HG03103 (cell line): ENCODE measurements at regions not wholly inside any gene's neighbourhood (a gene's known extent, or its start where the extent isn't known, plus 50 kb on each side); places are given as distances from the start of the nearest gene placed in this dataset.
"Not testable (repeated sequence)": the region's sequence is repeated elsewhere in the genome, so short reads cannot be mapped to it uniquely, and the experiment has no call there.

Experiments used
- ATAC-seq: cut with Tn5 transposase; IDR thresholded peaks from one replicate; pipeline ENCODE4 v1.9.1; 2021; ENCODE audit warnings: low read depth; ENCODE audit not compliant: unreplicated experiment

- ATAC-seq = no peak
Observed at GRCh38 chr21:39006571-39007311, 176.5 kb downstream of the PSMG1 start.

- no peak for ATAC-seq
Observed at GRCh38 chr21:39005502-39005787, 177.8 kb downstream of the PSMG1 start.

- no peak for ATAC-seq
Observed at GRCh38 chr21:39004634-39005501, 178.4 kb downstream of the PSMG1 start.

GRCh38 chr21:39003982-39004633 is 179.1 kb downstream of the PSMG1 start:
- no peak for ATAC-seq

GRCh38 chr21:39001341-39001740 is 181.9 kb downstream of the PSMG1 start:
- no peak for ATAC-seq

- ATAC-seq = no peak
Observed at GRCh38 chr21:39000496-39000895, 182.8 kb downstream of the PSMG1 start.

GRCh38 chr21:38999161-38999560 is 184.1 kb downstream of the PSMG1 start:
- no peak for ATAC-seq

- not testable (repeated sequence) for ATAC-seq
Observed at GRCh38 chr21:38998281-38998680, 185.0 kb downstream of the PSMG1 start.

GRCh38 chr21:38997843-38998175 is 185.4 kb downstream of the PSMG1 start:
- ATAC-seq = not testable (repeated sequence)

- no peak for ATAC-seq
Observed at GRCh38 chr21:38997051-38997842, 186.0 kb downstream of the PSMG1 start.

- no peak for ATAC-seq
Observed at GRCh38 chr21:38996355-38996754, 186.9 kb downstream of the PSMG1 start.

- no peak for ATAC-seq
Observed at GRCh38 chr21:38995731-38996130, 187.5 kb downstream of the PSMG1 start.

GRCh38 chr21:38995071-38995669 is 188.1 kb downstream of the PSMG1 start:
- no peak for ATAC-seq

- no peak for ATAC-seq
Observed at GRCh38 chr21:38994042-38994441, 188.3 kb downstream of the ETS2 start.

- no peak for ATAC-seq
Observed at GRCh38 chr21:38993561-38993960, 187.8 kb downstream of the ETS2 start.

- ATAC-seq = no peak
Observed at GRCh38 chr21:38992737-38993136, 187.0 kb downstream of the ETS2 start.

- ATAC-seq = no peak
Observed at GRCh38 chr21:38990424-38990794, 184.7 kb downstream of the ETS2 start.

- ATAC-seq = no peak
Observed at GRCh38 chr21:38989745-38990423, 184.2 kb downstream of the ETS2 start.

GRCh38 chr21:38989379-38989744 is 183.6 kb downstream of the ETS2 start:
- no peak for ATAC-seq
